ENCODE measurements at regions not wholly inside any gene's neighbourhood (a gene's known extent, or its start where the extent isn't known, plus 50 kb on each side); places are given as distances from the start of the nearest gene placed in this dataset.

GRCh38 chr9:31556667-31557463 lies 827.6 kb upstream of the ACO1 start:
- no peak for TF ChIP-seq CTCF (IDR thresholded peaks at IDR 0.05)
- TF ChIP-seq EZH2 (IDR thresholded peaks at IDR 0.05): no peak

Data from neural progenitor cell (in vitro differentiated cells).